ENCODE measurements at regions not wholly inside any gene's neighbourhood (a gene's known extent, or its start where the extent isn't known, plus 50 kb on each side); places are given as distances from the start of the nearest gene placed in this dataset.

DNA sequence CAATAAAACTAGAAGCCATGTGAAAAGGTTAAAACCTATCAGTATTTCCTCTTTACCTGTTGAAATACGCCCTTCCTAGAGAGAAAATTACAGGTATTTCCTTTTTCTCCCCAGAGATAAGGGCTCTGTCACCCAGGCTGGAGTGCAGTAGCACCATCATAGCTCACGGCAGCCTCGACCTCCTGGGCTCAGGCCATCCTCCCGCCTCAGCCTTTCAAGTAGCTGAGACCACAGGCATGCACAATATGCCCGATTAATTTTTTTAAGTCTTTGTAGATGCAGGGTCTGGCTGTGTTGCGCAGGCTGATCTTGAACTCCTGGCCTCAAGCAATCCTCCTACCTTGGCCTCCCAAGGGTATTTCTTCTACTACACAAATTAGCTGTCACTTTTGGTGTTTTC is 154.4 kb downstream of the HNRNPD start:
- TF ChIP-seq, protein P1, sequence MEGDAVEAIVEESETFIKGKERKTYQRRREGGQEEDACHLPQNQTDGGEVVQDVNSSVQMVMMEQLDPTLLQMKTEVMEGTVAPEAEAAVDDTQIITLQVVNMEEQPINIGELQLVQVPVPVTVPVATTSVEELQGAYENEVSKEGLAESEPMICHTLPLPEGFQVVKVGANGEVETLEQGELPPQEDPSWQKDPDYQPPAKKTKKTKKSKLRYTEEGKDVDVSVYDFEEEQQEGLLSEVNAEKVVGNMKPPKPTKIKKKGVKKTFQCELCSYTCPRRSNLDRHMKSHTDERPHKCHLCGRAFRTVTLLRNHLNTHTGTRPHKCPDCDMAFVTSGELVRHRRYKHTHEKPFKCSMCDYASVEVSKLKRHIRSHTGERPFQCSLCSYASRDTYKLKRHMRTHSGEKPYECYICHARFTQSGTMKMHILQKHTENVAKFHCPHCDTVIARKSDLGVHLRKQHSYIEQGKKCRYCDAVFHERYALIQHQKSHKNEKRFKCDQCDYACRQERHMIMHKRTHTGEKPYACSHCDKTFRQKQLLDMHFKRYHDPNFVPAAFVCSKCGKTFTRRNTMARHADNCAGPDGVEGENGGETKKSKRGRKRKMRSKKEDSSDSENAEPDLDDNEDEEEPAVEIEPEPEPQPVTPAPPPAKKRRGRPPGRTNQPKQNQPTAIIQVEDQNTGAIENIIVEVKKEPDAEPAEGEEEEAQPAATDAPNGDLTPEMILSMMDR (IDR thresholded peaks at IDR 0.05; ENCODE audit: low read depth, low read length, poor library complexity, severe bottlenecking): no peak
- no peak for TF ChIP-seq EZH2phosphoT487 (IDR thresholded peaks at IDR 0.05; ENCODE audit: borderline replicate concordance, low read length)

Measured in DOHH2 (cell line).